Breast epithelium (tissue), 4 donors: ENCODE measurements at regions not wholly inside any gene's neighbourhood (a gene's known extent, or its start where the extent isn't known, plus 50 kb on each side); places are given as distances from the start of the nearest gene placed in this dataset.
"Not testable (repeated sequence)": the region's sequence is repeated elsewhere in the genome, so short reads cannot be mapped to it uniquely, and the experiment has no call there.

Source experiments
- DNase-seq, 2 donors: peaks; one replicate each; pipeline ENCODE4 v3.0.0-alpha.2; 2019; ENCODE audit warnings: low spot score in 2 of 2
- H3K27ac ChIP-seq, 2 donors: fragments of 200-600 bp; sonication (generic) in 1 of 2; one replicate each; pipeline ENCODE4 v1.5.1; 2016 to 2019; ENCODE audit warnings: mild to moderate bottlenecking in 1 of 2
- H3K27me3 ChIP-seq, 2 donors: fragments of 200-600 bp; sonication (generic) in 1 of 2; one replicate each; pipeline versions ENCODE4 v1.5.1 to v1.6.0; 2017 to 2019; ENCODE audit warnings: control low read depth in 1 of 2, mild to moderate bottlenecking in 1 of 2
- H3K36me3 ChIP-seq: fragments of 200-600 bp; one replicate; pipeline ENCODE4 v1.5.1; 2019
- H3K4me1 ChIP-seq, 2 donors: fragments of 200-600 bp; sonication (generic); one replicate each; pipeline ENCODE4 v1.5.1; 2016 to 2019; ENCODE audit warnings: control low read depth in 1 of 2
- H3K4me3 ChIP-seq, 3 donors: fragments of 200-600 bp; sonication (generic); 1 replicate in 2 of 3; 2 replicates in 1 of 3; pipeline ENCODE4 v1.5.1; 2016 to 2019; ENCODE audit warnings: mild to moderate bottlenecking in 3 of 3, moderate library complexity in 2 of 3
- H3K9me3 ChIP-seq, 2 donors: fragments of 200-600 bp; sonication (generic) in 1 of 2; one replicate each; pipeline ENCODE4 v1.5.1; 2016 to 2019; ENCODE audit warnings: control low read depth in 1 of 2
- POLR2A ChIP-seq: fragments of 450-650 bp; IDR thresholded peaks from one replicate; pipeline ENCODE4 v1.6.1; 2016; ENCODE audit warnings: antibody characterized with exemption, mild to moderate bottlenecking, moderate library complexity
- POLR2AphosphoS5 ChIP-seq, 3 donors: sonication (generic); formaldehyde crosslinking; IDR thresholded peaks; one replicate each; pipeline ENCODE4 v1.6.1; 2017; ENCODE audit warnings: antibody characterized with exemption in 3 of 3
- intact Hi-C: fragments of 100-400 bp; cut with DNase I; formaldehyde crosslinking; loops from one replicate; pipeline ENCODE4 v1.15.1; 2023; ENCODE audit warnings: low total_unique reads
- TF ChIP-seq, protein P1 (sequence below), 3 donors: fragments of 450-650 bp; IDR thresholded peaks; one replicate each; pipeline ENCODE4 v1.5.1; 2016 to 2017; ENCODE audit warnings: antibody characterized with exemption in 3 of 3, mild to moderate bottlenecking in 3 of 3, moderate library complexity in 3 of 3

DNA sequence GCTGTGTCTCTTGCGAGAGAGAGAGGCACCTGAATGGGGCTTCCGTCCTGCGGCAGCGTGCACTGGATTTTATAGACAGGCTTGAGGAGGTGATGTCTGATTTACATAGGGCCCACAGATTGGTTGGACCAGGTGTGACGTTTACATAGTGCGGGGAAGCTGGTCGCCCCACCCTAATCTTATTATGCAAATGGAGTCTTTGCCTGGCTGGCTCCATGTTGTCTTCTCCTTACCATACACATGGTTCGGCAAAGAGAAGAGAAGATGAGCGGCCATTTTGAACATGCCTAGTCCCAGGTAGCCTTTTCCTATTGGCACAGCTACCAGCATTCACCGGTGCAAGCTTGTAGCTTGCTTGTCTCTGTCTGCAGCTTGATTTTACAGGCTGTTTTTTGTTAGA is 238.5 kb upstream of the GALNT17 start:
- Histone ChIP-seq H3K27me3 (no peaks in the 10 kb centered on the region), H3K4me1 (no peaks in the 10 kb centered on the region), H3K27ac (no peak overlapping the region), H3K9me3 (peaks cover 17 to 28% of the 10 kb centered on the region in 2 donors), H3K4me3 (no peak overlapping the region), H3K36me3 (no peaks in the 10 kb centered on the region)
- DNase-seq, result no peak
- TF ChIP-seq POLR2AphosphoS5 (IDR thresholded peaks at IDR 0.05), result no peak
- TF ChIP-seq, protein P1, sequence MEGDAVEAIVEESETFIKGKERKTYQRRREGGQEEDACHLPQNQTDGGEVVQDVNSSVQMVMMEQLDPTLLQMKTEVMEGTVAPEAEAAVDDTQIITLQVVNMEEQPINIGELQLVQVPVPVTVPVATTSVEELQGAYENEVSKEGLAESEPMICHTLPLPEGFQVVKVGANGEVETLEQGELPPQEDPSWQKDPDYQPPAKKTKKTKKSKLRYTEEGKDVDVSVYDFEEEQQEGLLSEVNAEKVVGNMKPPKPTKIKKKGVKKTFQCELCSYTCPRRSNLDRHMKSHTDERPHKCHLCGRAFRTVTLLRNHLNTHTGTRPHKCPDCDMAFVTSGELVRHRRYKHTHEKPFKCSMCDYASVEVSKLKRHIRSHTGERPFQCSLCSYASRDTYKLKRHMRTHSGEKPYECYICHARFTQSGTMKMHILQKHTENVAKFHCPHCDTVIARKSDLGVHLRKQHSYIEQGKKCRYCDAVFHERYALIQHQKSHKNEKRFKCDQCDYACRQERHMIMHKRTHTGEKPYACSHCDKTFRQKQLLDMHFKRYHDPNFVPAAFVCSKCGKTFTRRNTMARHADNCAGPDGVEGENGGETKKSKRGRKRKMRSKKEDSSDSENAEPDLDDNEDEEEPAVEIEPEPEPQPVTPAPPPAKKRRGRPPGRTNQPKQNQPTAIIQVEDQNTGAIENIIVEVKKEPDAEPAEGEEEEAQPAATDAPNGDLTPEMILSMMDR (IDR thresholded peaks at IDR 0.05), result no peak
- TF ChIP-seq POLR2A, result no peak
- intact Hi-C loops, result no loop called here

DNA sequence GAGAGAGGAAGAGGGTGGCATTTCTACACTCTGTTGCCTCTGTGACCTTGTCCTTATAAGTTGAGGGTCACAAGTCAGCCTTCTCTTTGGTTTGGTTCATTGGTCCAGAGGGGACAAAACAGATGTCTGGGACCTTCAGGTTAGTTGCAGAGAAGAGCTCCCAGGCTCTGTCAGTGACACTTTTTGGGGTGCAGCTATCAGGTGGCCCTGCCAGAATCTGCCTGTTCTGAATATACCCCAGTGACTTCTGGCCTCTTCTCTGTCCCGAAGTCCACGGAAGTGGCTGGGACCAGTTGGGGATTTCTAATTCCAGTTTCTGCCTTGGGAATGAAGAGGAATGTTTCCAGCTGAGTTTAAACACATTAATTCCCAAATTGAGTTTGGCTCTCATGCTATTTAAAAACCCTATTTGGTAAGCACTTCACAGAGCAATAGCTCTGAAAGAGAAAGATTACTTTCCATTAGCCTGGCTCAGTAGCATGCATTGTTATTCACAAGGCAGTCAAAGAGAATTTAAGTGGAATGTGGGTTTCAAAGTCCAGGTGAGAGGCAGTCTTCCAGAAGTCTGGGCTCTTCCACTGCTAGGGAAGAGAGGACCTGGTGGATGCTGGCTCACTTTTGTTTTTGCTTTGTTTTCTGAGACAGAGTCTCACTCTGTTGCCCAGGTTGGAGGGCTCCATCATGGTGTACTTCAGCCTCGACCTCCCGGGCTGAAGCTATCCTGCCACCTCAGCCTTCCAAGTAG is 237.8 kb upstream of the GALNT17 start:
- intact Hi-C loops, result no loop called here

DNA sequence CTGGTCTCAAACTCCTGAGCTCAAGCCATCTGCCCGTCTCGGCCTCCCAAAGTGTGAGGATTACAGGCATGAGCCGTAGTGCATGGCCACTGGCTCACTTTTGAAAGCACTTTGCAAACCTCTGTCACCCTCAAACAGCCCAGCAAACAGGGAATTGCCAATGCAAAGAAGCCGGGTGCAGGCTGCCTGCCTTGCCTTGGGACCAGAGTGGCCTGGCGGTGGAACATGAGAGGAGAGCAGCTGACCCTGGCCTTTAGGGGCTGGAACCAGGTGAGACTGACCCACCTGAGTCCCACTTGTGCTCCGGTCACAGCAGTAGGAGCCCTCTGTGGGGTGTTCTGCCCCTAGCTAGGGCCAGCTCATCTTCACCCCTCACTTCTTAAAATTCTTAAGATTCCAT is 237.1 kb upstream of the GALNT17 start:
- intact Hi-C loops, result no loop called here
- Histone ChIP-seq H3K36me3 (no peaks in the 10 kb centered on the region), H3K4me1 (no peaks in the 10 kb centered on the region), H3K27ac (no peak overlapping the region), H3K4me3 (no peak overlapping the region), H3K9me3 (peaks cover 11 to 14% of the 10 kb centered on the region in 2 donors), H3K27me3 (no peaks in the 10 kb centered on the region)
- no peak for DNase-seq
- no peak for TF ChIP-seq POLR2AphosphoS5 (IDR thresholded peaks at IDR 0.05)
- no peak for TF ChIP-seq POLR2A
- TF ChIP-seq, protein P1 (IDR thresholded peaks at IDR 0.05), result no peak

More for the DNA sequence above, 237.8 kb upstream of the GALNT17 start:
- peaks cover 12 to 21% of the 10 kb centered on the region in 2 donors for H3K9me3 ChIP-seq
- TF ChIP-seq, protein P1 (IDR thresholded peaks at IDR 0.05), result no peak
- H3K27ac ChIP-seq, result no peak overlapping the region
- H3K4me1 ChIP-seq, result no peaks in the 10 kb centered on the region
- no peaks in the 10 kb centered on the region for H3K27me3 ChIP-seq
- DNase-seq, result no peak
- H3K4me3 ChIP-seq, result no peak overlapping the region
- no peaks in the 10 kb centered on the region for H3K36me3 ChIP-seq

DNA sequence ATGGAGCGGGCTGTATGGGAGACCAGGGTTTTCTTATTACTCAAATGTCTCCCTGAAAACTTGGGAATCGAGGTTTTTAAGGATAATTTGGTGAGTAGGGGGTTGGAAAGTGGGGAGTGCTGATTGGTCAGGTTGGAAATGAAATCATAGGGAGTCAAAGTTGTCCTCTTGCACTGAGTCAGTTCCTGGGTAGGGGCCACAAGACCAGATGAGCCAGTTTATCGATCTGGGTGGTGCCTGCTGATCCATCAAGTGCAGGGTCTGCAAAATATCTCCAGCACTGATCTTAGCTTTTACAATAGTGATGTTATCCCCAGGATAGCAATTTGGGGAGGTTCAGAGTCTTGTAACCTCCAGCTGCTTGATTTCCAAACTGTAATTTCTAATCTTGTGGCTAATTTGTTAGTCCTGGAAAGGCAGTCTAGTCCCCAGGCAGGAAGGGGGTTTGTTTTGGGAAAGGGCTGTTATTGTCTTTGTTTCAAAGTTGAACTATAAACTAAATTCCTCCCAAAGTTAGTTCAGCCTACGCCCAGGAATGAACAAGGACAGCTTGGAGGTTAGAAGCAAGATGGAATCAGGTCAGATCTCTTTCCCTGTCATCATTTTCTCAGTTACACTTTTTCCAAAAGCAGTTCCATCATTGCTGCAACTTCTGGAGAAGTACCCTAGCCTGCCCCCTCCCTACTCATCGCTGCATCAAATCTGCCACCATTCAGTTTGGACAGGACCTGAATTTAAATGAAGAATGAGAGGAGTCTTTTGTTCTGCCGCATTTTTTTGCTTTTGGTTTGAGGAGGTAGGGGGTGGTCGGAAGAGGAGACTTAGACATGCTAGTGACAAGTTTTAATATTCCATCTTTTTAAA is 236.4 kb upstream of the GALNT17 start:
- H3K27ac ChIP-seq, H3K27me3 ChIP-seq, DNase-seq, H3K36me3 ChIP-seq, H3K4me1 ChIP-seq, H3K9me3 ChIP-seq, intact Hi-C loops, H3K4me3 ChIP-seq: not testable (repeated sequence)

DNA sequence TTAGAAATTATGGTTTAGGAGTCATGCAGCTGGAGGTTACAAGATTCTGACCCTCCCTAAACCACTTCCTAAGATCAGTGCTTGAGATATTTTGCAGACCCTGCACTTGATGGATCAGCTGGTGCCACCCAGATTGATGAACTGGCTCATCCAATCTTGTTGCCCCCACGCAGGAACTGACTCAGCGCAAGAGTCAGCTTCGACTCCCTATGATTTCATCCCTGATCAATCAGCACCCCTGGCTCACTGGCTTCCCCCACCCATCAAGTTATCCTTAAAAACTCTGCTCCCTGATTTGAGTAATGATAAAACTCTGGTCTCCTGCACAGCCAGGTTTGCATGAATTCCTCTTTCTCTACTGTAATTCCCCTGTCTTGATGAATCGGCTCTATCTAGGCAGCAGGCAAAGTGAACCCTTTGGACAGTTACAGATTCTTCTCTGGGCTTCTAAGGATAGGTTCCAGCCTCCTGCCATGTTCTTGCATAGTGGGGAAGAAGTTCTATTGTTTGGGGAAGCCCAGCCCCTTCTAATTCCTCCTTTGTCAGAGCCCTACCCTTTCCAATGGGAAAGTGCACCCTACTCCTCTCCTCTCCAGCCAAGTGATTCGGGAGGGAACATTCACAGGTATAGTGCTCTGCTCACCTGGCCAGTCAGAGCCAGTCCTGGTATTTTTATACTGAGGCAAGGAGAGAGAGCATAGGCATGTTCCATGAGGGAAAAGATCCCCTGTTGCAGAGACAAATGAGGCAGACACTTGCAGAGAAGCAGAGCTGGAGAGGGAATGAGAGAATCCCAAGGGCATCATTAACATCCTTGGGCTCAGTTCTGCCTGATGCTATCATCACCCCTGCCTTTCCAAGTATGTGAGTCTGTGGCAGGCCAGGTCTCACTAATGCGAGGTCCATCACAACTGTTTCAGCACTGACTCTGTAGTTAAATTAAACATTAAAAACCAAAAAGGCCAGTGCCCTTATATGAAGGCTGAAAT is 224.4 kb upstream of the GALNT17 start:
- no peak overlapping the region for H3K27ac ChIP-seq
- H3K9me3 ChIP-seq, result peaks cover 0 to 8% of the 10 kb centered on the region in 2 donors
- no peak for TF ChIP-seq POLR2A
- no peak for TF ChIP-seq POLR2AphosphoS5 (IDR thresholded peaks at IDR 0.05)
- TF ChIP-seq, protein P1 (IDR thresholded peaks at IDR 0.05), result no peak
- no peak for DNase-seq
- no peak overlapping the region for H3K4me3 ChIP-seq
- intact Hi-C loops, result no loop called here
- H3K27me3 ChIP-seq, result no peaks in the 10 kb centered on the region
- H3K36me3 ChIP-seq, result no peaks in the 10 kb centered on the region
- H3K4me1 ChIP-seq, result no peaks in the 10 kb centered on the region
